Mesothelial cell of epicardium (in vitro differentiated cells): ENCODE measurements at regions not wholly inside any gene's neighbourhood (a gene's known extent, or its start where the extent isn't known, plus 50 kb on each side); places are given as distances from the start of the nearest gene placed in this dataset.

ENCODE experiments used
- DNase-seq, 2 experiments: peaks; one replicate each; pipeline ENCODE4 v3.0.0; 2021; ENCODE audit warnings: low spot score in 2 of 2; ENCODE audit not compliant: unreplicated experiment in 2 of 2
- H3K27ac Mint-ChIP-seq: 2 replicates; pipeline ENCODE4 v1.8.0; 2021; ENCODE audit warnings: mixed read lengths
- H3K27me3 Mint-ChIP-seq: 2 replicates; pipeline ENCODE4 v1.8.0; 2021; ENCODE audit warnings: low read depth, mixed read lengths
- H3K36me3 Mint-ChIP-seq: 2 replicates; pipeline ENCODE4 v1.8.0; 2021; ENCODE audit warnings: mixed read lengths
- H3K4me1 Mint-ChIP-seq: 2 replicates; pipeline ENCODE4 v1.8.0; 2021; ENCODE audit warnings: mixed read lengths
- H3K4me3 Mint-ChIP-seq: 2 replicates; pipeline ENCODE4 v1.8.0; 2021; ENCODE audit warnings: mild to moderate bottlenecking, moderate library complexity, mixed read lengths
- H3K9me3 Mint-ChIP-seq: 2 replicates; pipeline ENCODE4 v1.8.0; 2021; ENCODE audit warnings: mixed read lengths
- TF ChIP-seq, protein P1 (sequence below): fragments of 200-600 bp; sonication (generic); IDR thresholded peaks from one replicate; pipeline ENCODE4 v1.5.0; 2021; ENCODE audit warnings: antibody characterized with exemption; ENCODE audit not compliant: unreplicated experiment

GRCh38 chr20:53891306-53891894 is 179.0 kb downstream of the BCAS1 start:
- Mint-ChIP-seq H3K9me3 (peaks cover 11% of the 10 kb centered on the region), H3K27ac (no peak overlapping the region), H3K27me3 (no peaks in the 10 kb centered on the region), H3K36me3 (no peaks in the 10 kb centered on the region), H3K4me3 (no peak overlapping the region), H3K4me1 (peaks cover 8% of the 10 kb centered on the region)
- DNase-seq, result no peak
- TF ChIP-seq, protein P1, sequence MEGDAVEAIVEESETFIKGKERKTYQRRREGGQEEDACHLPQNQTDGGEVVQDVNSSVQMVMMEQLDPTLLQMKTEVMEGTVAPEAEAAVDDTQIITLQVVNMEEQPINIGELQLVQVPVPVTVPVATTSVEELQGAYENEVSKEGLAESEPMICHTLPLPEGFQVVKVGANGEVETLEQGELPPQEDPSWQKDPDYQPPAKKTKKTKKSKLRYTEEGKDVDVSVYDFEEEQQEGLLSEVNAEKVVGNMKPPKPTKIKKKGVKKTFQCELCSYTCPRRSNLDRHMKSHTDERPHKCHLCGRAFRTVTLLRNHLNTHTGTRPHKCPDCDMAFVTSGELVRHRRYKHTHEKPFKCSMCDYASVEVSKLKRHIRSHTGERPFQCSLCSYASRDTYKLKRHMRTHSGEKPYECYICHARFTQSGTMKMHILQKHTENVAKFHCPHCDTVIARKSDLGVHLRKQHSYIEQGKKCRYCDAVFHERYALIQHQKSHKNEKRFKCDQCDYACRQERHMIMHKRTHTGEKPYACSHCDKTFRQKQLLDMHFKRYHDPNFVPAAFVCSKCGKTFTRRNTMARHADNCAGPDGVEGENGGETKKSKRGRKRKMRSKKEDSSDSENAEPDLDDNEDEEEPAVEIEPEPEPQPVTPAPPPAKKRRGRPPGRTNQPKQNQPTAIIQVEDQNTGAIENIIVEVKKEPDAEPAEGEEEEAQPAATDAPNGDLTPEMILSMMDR, result no peak

DNA sequence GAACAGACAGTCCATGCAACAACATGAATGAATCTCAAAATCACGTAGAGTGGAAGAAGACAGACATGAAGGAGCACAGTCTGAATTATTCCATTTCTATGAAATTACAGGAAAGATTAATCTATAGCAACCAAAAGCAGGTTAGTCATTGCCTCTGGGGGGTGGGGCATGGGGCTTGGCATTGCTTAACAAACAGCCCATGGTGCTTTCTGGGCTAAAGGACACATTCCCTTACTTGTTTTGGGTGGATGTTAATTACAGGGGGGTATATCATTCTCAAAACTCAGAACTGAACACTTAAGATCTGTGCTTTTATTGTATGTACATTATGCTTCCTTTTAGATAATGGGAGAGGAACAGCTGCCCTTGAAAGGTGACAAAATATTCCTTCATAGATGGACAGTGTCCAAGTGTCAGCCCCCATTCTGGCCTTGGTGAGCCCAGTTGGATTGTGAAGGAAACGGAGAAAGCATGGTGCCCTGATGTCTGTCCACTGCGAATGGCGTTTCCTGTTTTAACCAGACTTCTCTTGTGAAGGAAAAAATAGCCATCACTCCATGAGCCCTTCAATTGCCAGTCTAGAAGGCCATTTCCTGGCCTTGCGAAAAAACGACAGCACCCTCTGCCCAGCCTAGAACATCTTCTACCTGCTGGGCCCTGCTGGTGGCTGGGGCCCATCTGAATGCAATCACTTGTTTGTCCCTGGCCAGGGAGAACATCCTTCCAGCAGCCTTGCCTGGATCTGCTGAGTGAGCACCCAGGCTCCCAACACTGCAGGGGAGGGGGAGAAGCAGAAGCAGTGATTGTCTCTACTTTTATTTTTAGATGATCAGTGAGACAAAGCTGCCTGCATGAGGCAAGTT is 179.7 kb downstream of the BCAS1 start:
- H3K4me3 Mint-ChIP-seq, result no peak overlapping the region
- no peaks in the 10 kb centered on the region for H3K27me3 Mint-ChIP-seq
- H3K36me3 Mint-ChIP-seq, result no peaks in the 10 kb centered on the region
- peaks cover 11% of the 10 kb centered on the region for H3K9me3 Mint-ChIP-seq
- H3K27ac Mint-ChIP-seq, result no peak overlapping the region
- peaks cover 8% of the 10 kb centered on the region for H3K4me1 Mint-ChIP-seq
- TF ChIP-seq, protein P1, result no peak
- no peak for DNase-seq

DNA sequence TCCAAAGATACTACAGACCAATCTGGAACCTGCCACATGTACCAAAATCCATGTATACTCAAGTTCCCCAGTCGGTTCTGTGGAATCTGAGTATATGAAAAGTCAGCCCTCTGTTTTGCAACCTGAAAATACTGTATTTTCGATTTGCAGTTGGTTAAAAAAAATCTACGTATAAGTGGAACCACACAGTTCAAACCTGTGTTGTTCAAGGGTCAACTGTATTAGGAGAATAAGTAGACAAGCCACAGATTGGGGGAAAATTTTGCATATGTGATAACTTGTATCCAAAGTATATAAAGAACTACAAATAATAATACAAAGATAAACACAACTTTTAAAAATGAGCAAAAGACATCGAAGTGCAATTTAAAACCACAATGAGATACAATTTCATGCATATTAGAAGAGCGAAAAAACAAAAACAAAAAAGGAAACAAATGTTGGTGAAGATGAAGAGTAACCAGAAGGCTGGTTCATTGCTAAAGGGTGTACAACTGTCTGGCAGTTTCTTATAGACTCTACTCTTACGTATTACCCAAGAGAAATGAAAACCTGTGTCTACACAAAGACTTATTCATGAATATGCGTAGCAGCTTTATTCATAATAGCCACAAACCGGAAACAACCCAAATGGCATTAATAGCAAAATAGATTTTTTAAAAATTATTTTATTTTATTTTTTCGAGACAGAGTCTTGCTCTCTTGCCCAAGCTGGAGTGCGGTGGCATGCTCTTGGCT is 180.8 kb downstream of the BCAS1 start:
- Mint-ChIP-seq H3K36me3 (no peaks in the 10 kb centered on the region), H3K4me3 (no peak overlapping the region), H3K4me1 (peaks cover 8% of the 10 kb centered on the region), H3K27ac (no peak overlapping the region), H3K9me3 (peaks cover 11% of the 10 kb centered on the region), H3K27me3 (no peaks in the 10 kb centered on the region)
- no peak for DNase-seq
- TF ChIP-seq, protein P1, result no peak

DNA sequence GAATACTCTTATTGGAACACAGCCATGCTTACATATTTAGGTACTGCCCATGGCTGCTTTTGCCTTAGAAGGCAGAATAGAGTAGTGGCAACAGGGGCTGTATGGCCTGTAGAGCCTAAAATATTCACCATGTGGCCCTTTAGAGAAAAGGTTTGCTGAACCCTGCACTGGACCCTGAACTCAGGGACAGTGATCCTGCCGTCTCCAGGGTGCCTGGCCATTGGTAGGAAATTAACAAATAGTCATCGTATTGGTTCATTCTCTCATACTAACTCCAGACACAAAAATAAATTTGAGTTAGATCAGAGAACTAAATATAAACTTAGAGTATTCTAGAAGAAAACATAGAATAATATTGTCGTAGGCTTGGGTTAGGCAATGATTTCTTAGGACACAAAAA is 181.4 kb downstream of the BCAS1 start:
- no peaks in the 10 kb centered on the region for H3K36me3 Mint-ChIP-seq
- H3K27ac Mint-ChIP-seq, result no peak overlapping the region
- no peaks in the 10 kb centered on the region for H3K27me3 Mint-ChIP-seq
- TF ChIP-seq, protein P1, result no peak
- peaks cover 8% of the 10 kb centered on the region for H3K4me1 Mint-ChIP-seq
- H3K4me3 Mint-ChIP-seq, result no peak overlapping the region
- peaks cover 11% of the 10 kb centered on the region for H3K9me3 Mint-ChIP-seq
- DNase-seq, result no peak

GRCh38 chr20:53888510-53888909 is 181.9 kb downstream of the BCAS1 start:
- Mint-ChIP-seq H3K36me3 (no peaks in the 10 kb centered on the region), H3K27me3 (no peaks in the 10 kb centered on the region), H3K4me1 (peaks cover 8% of the 10 kb centered on the region), H3K9me3 (peaks cover 11% of the 10 kb centered on the region), H3K27ac (no peak overlapping the region), H3K4me3 (no peak overlapping the region)
- TF ChIP-seq, protein P1, result no peak
- DNase-seq, result no peak
